ENCODE measurements at regions not wholly inside any gene's neighbourhood (a gene's known extent, or its start where the extent isn't known, plus 50 kb on each side); places are given as distances from the start of the nearest gene placed in this dataset.

- H3K4me3 ChIP-seq = no peak overlapping the region
- no peaks in the 10 kb centered on the region for H3K9me3 ChIP-seq
- WGBS = 75% methylated on average over 3 of the region's 3 CpGs
- TF ChIP-seq POLR2A (IDR thresholded peaks at IDR 0.05) (no peak), EP300 (IDR thresholded peaks at IDR 0.05) (no peak)
- DNase-seq (ENCODE audit: low spot score in 2 of 2) = no peak
- no peaks in the 10 kb centered on the region for H3K4me1 ChIP-seq
- H3K27me3 ChIP-seq = no peaks in the 10 kb centered on the region
- no peaks in the 10 kb centered on the region for H3K36me3 ChIP-seq
- H3K27ac ChIP-seq = no peak overlapping the region
Measured at GRCh38 chr6:156707818-156708217, 69.4 kb upstream of the ARID1B start.

GRCh38 chr6:156703719-156704118 lies 73.5 kb upstream of the ARID1B start:
- Histone ChIP-seq H3K4me3 (no peak overlapping the region), H3K4me1 (no peaks in the 10 kb centered on the region), H3K9me3 (no peaks in the 10 kb centered on the region), H3K36me3 (no peaks in the 10 kb centered on the region), H3K27ac (no peak overlapping the region), H3K27me3 (no peaks in the 10 kb centered on the region)
- WGBS = 61% methylated on average over 6 of the region's 6 CpGs
- DNase-seq (ENCODE audit: low spot score in 2 of 2) = no peak
- no peak for TF ChIP-seq POLR2A (IDR thresholded peaks at IDR 0.05)
- TF ChIP-seq CTCF (IDR thresholded peaks at IDR 0.05) = no peak
- TF ChIP-seq POLR2AphosphoS5 (IDR thresholded peaks at IDR 0.05) = no peak
- TF ChIP-seq EP300 (IDR thresholded peaks at IDR 0.05) = no peak

- H3K9me3 ChIP-seq = no peaks in the 10 kb centered on the region
- no peaks in the 10 kb centered on the region for H3K4me1 ChIP-seq
- no peak overlapping the region for H3K4me3 ChIP-seq
- no peak for TF ChIP-seq POLR2A (IDR thresholded peaks at IDR 0.05)
- TF ChIP-seq POLR2AphosphoS5 (IDR thresholded peaks at IDR 0.05) = no peak
- TF ChIP-seq CTCF (IDR thresholded peaks at IDR 0.05) = no peak
- TF ChIP-seq EP300 (IDR thresholded peaks at IDR 0.05) = no peak
- 78% methylated on average over 4 of the region's 4 CpGs for WGBS
- H3K36me3 ChIP-seq = no peaks in the 10 kb centered on the region
- no peak overlapping the region for H3K27ac ChIP-seq
- DNase-seq (ENCODE audit: low spot score in 2 of 2) = no peak
- no peaks in the 10 kb centered on the region for H3K27me3 ChIP-seq
Measured at GRCh38 chr6:156701966-156702365, 75.2 kb upstream of the ARID1B start.

GRCh38 chr6:156700440-156701057 lies 76.6 kb upstream of the ARID1B start:
- DNase-seq (ENCODE audit: low spot score in 2 of 2) = no peak
- Histone ChIP-seq H3K27me3 (no peaks in the 10 kb centered on the region), H3K4me1 (no peaks in the 10 kb centered on the region), H3K4me3 (no peak overlapping the region), H3K36me3 (no peaks in the 10 kb centered on the region), H3K27ac (no peak overlapping the region), H3K9me3 (no peaks in the 10 kb centered on the region)
- TF ChIP-seq POLR2A (IDR thresholded peaks at IDR 0.05) (no peak), EP300 (IDR thresholded peaks at IDR 0.05) (no peak), CTCF (IDR thresholded peaks at IDR 0.05) (no peak), POLR2AphosphoS5 (IDR thresholded peaks at IDR 0.05) (no peak)
- WGBS = 89% methylated on average over 7 of the region's 7 CpGs

- no peaks in the 10 kb centered on the region for H3K4me1 ChIP-seq
- no peaks in the 10 kb centered on the region for H3K9me3 ChIP-seq
- no peak for DNase-seq (ENCODE audit: low spot score in 2 of 2)
- no peak for TF ChIP-seq POLR2A (IDR thresholded peaks at IDR 0.05)
- no peak for TF ChIP-seq POLR2AphosphoS5 (IDR thresholded peaks at IDR 0.05)
- TF ChIP-seq EP300 (IDR thresholded peaks at IDR 0.05) = no peak
- TF ChIP-seq CTCF (IDR thresholded peaks at IDR 0.05) = no peak
- no peaks in the 10 kb centered on the region for H3K27me3 ChIP-seq
- no peak overlapping the region for H3K27ac ChIP-seq
- no peak overlapping the region for H3K4me3 ChIP-seq
- WGBS = 94% methylated on average over 3 of the region's 3 CpGs
- no peaks in the 10 kb centered on the region for H3K36me3 ChIP-seq
Measured at GRCh38 chr6:156699935-156700334, 77.2 kb upstream of the ARID1B start.

- H3K36me3 ChIP-seq = no peaks in the 10 kb centered on the region
- TF ChIP-seq EP300 (IDR thresholded peaks at IDR 0.05) = no peak
- TF ChIP-seq POLR2AphosphoS5 (IDR thresholded peaks at IDR 0.05) = no peak
- no peak for TF ChIP-seq CTCF (IDR thresholded peaks at IDR 0.05)
- TF ChIP-seq POLR2A (IDR thresholded peaks at IDR 0.05) = no peak
- no peak for DNase-seq (ENCODE audit: low spot score in 2 of 2)
- no peak overlapping the region for H3K27ac ChIP-seq
- H3K27me3 ChIP-seq = no peaks in the 10 kb centered on the region
- WGBS = 76% methylated on average over 5 of the region's 5 CpGs
- no peak overlapping the region for H3K4me3 ChIP-seq
- H3K9me3 ChIP-seq = no peaks in the 10 kb centered on the region
- H3K4me1 ChIP-seq = no peaks in the 10 kb centered on the region
Measured at GRCh38 chr6:156699017-156699421, 78.2 kb upstream of the ARID1B start.

All from suprapubic skin (tissue), 4 donors.